ENCODE measurements at regions not wholly inside any gene's neighbourhood (a gene's known extent, or its start where the extent isn't known, plus 50 kb on each side); places are given as distances from the start of the nearest gene placed in this dataset.
"Not testable (repeated sequence)": the region's sequence is repeated elsewhere in the genome, so short reads cannot be mapped to it uniquely, and the experiment has no call there.

GRCh38 chr10:90062786-90063185 is 361.4 kb downstream of the KIF20B start:
- Histone ChIP-seq H3K27me3 (no peaks in the 10 kb centered on the region), H3K4me1 (no peaks in the 10 kb centered on the region), H3K27ac (no peak overlapping the region), H3K9me3 (no peaks in the 10 kb centered on the region), H3K4me3 (no peak overlapping the region), H3K36me3 (no peaks in the 10 kb centered on the region)
- no peak for DNase-seq
- 62 to 71% methylated on average over 3 of the region's 3 CpGs for WGBS, 2 donors
- TF ChIP-seq EP300 (IDR thresholded peaks at IDR 0.05), result no peak
- TF ChIP-seq, protein P1, sequence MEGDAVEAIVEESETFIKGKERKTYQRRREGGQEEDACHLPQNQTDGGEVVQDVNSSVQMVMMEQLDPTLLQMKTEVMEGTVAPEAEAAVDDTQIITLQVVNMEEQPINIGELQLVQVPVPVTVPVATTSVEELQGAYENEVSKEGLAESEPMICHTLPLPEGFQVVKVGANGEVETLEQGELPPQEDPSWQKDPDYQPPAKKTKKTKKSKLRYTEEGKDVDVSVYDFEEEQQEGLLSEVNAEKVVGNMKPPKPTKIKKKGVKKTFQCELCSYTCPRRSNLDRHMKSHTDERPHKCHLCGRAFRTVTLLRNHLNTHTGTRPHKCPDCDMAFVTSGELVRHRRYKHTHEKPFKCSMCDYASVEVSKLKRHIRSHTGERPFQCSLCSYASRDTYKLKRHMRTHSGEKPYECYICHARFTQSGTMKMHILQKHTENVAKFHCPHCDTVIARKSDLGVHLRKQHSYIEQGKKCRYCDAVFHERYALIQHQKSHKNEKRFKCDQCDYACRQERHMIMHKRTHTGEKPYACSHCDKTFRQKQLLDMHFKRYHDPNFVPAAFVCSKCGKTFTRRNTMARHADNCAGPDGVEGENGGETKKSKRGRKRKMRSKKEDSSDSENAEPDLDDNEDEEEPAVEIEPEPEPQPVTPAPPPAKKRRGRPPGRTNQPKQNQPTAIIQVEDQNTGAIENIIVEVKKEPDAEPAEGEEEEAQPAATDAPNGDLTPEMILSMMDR (IDR thresholded peaks at IDR 0.05), result no peak
- no peak for TF ChIP-seq POLR2A (IDR thresholded peaks at IDR 0.05)
- no peak for TF ChIP-seq POLR2AphosphoS5 (IDR thresholded peaks at IDR 0.05)
- intact Hi-C loops (cut with DNase I), result no loop called here

- H3K4me1 ChIP-seq, result no peaks in the 10 kb centered on the region
- intact Hi-C loops (cut with DNase I), result no loop called here
- H3K4me3 ChIP-seq, result no peak overlapping the region
- 88 to 89% methylated on average over 1 of the region's 1 CpG for WGBS, 2 donors
- no peaks in the 10 kb centered on the region for H3K27me3 ChIP-seq
- DNase-seq, result no peak
- no peaks in the 10 kb centered on the region for H3K9me3 ChIP-seq
- TF ChIP-seq POLR2AphosphoS5 (IDR thresholded peaks at IDR 0.05) (no peak), POLR2A (IDR thresholded peaks at IDR 0.05) (no peak), EP300 (IDR thresholded peaks at IDR 0.05) (no peak)
- TF ChIP-seq, protein P1 (IDR thresholded peaks at IDR 0.05), result no peak
- H3K36me3 ChIP-seq, result no peaks in the 10 kb centered on the region
- H3K27ac ChIP-seq, result no peak overlapping the region
These were observed 362.9 kb downstream of the KIF20B start for GRCh38 chr10:90064295-90064694.

DNA sequence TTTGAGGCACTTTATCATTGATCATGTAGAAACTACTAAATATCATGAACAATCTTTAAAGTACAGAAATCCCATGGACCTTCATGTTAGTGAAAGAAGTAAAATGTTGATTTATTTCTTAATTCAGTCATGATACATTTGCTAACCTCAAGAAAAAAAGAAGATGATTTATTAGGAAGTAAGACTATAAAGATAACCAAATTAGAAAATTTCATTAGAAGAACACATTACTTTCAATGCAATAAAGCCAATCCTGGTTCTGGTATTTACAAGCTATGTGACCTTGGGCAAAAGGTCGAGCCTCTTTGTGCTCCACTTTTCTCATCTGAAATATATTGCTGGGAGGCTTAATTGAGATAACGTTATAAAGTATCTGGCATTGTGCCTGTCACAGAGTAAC is 365.0 kb downstream of the KIF20B start:
- 19 to 51% methylated on average over 2 of the region's 2 CpGs for WGBS, 2 donors
- H3K4me1 ChIP-seq, result no peaks in the 10 kb centered on the region
- intact Hi-C loops (cut with DNase I), result no loop called here
- H3K9me3 ChIP-seq, result no peaks in the 10 kb centered on the region
- no peak overlapping the region for H3K4me3 ChIP-seq
- H3K27me3 ChIP-seq, result no peaks in the 10 kb centered on the region
- H3K27ac ChIP-seq, result no peak overlapping the region
- H3K36me3 ChIP-seq, result no peaks in the 10 kb centered on the region
- no peak for DNase-seq
- TF ChIP-seq EP300 (IDR thresholded peaks at IDR 0.05) (no peak), POLR2AphosphoS5 (IDR thresholded peaks at IDR 0.05) (no peak), POLR2A (IDR thresholded peaks at IDR 0.05) (no peak)
- TF ChIP-seq, protein P1 (IDR thresholded peaks at IDR 0.05), result no peak

DNA sequence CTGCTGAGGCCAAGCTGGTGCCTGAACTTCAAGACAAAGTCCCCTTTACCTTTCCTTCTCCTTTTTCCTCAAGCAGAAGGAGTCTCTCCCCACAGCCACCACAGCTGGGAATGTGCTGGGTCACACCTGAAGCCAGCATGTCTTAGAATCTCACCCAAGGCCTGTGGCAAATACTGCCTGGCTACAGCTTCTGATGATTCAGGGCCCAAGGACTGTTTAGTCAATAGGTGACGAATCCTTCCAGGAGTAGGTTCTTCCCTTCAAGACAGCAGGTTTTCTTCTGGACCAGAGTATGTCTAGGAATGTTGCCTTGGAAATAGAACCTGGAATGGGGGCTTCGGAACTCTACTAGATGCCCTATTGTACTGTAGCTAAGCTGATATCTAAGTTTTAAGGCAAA is 374.6 kb downstream of the KIF20B start:
- H3K4me3 ChIP-seq, result no peak overlapping the region
- no peak overlapping the region for H3K27ac ChIP-seq
- TF ChIP-seq POLR2AphosphoS5 (IDR thresholded peaks at IDR 0.05) (no peak), EP300 (IDR thresholded peaks at IDR 0.05) (no peak), POLR2A (IDR thresholded peaks at IDR 0.05) (no peak)
- TF ChIP-seq, protein P1 (IDR thresholded peaks at IDR 0.05), result no peak
- no peak for DNase-seq
- WGBS, 2 donors, result 92% methylated on average over 2 of the region's 2 CpGs
- H3K4me1 ChIP-seq, result no peaks in the 10 kb centered on the region
- H3K36me3 ChIP-seq, result no peaks in the 10 kb centered on the region
- intact Hi-C loops (cut with DNase I), result no loop called here
- H3K27me3 ChIP-seq, result no peaks in the 10 kb centered on the region
- H3K9me3 ChIP-seq, result no peaks in the 10 kb centered on the region

DNA sequence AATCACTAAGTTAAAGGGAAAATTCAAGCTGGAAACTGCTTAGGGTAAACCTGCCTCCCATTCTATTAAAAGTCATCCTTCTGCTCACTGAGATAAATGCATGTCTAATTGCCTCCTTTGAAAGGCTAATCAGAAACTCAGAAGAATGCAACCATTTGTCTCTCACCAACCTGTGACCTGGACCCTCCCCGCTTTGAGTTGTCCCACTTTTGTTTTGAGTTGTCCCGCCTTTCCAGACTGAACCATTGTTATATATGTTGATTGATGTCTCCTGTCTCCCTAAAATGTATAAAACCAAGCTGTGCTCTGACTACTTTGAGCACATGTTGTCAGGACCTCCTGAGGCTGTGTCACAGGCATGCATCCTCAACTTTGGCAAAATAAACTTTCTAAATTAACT is 378.4 kb downstream of the KIF20B start:
- no peak for DNase-seq
- intact Hi-C loops (cut with DNase I), result no loop called here

DNA sequence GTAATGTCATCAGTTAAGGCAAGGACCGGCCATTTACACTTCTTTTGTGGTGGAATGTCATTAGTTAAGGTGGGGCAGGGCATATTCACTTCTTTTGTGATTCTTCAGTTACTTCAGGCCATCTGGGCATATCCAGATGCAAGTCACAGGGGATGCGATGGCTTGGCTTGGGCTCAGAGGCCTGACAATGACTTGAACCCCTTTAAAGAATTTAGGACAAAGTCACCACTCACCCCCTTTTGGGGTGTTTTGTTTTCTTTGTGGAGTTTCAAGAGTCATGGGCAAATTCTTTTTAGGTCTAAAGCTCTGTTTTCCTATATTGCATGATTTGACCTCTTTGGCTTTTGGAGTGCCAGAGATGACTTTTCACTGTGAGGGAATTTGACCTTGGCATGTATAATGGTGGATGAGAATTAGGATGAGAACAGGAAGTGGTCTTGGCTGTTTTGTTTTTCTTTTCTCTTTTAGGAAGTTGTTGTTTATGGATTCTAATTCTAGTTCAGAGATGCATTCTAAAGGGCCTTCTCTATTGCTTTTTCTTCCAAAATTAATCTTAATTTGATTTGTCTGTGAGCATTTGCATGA is 385.3 kb downstream of the KIF20B start:
- 96% methylated on average over 1 to 2 of the region's 2 CpGs for WGBS, 2 donors
- H3K36me3 ChIP-seq; DNase-seq; H3K9me3 ChIP-seq; H3K4me1 ChIP-seq; intact Hi-C loops (cut with DNase I); H3K4me3 ChIP-seq; H3K27ac ChIP-seq; H3K27me3 ChIP-seq: not testable (repeated sequence)

More for the DNA sequence above, 378.4 kb downstream of the KIF20B start:
- Histone ChIP-seq H3K27me3 (no peaks in the 10 kb centered on the region), H3K4me1 (no peaks in the 10 kb centered on the region), H3K27ac (no peak overlapping the region), H3K9me3 (no peaks in the 10 kb centered on the region), H3K4me3 (no peak overlapping the region), H3K36me3 (no peaks in the 10 kb centered on the region)
- WGBS, 2 donors, result 81 to 88% methylated on average over 2 of the region's 2 CpGs
- TF ChIP-seq EP300 (IDR thresholded peaks at IDR 0.05), result no peak
- TF ChIP-seq POLR2AphosphoS5 (IDR thresholded peaks at IDR 0.05), result no peak
- TF ChIP-seq, protein P1 (IDR thresholded peaks at IDR 0.05), result no peak
- no peak for TF ChIP-seq POLR2A (IDR thresholded peaks at IDR 0.05)

All from sigmoid colon (tissue), 6 donors.